ENCODE measurements at regions not wholly inside any gene's neighbourhood (a gene's known extent, or its start where the extent isn't known, plus 50 kb on each side); places are given as distances from the start of the nearest gene placed in this dataset.

DNA sequence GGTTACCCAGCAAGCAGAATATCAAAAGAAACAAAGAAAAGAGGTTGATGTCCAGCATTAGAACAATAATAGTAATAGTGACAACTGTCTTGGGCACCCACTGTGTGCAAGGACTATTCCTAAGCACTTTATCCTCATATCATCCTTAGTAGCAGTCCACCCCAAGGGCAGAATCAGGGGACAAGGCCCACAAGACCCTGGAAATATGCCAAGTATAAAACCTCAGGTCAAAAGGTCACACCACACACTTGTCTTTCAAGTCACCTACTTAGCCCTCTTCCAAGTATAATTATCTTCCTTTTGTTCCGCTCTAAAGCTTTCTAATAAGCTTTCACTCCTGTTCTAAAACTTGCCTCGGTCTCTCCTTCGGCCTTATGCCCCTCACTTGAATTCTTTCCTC lies 124.0 kb upstream of the STT3B start:
- Histone ChIP-seq H3K4me3 (no peak overlapping the region), H3K27me3 (no peaks in the 10 kb centered on the region), H3K4me2 (no peak overlapping the region), H3K79me2 (no peaks in the 10 kb centered on the region), H4K20me1 (ENCODE audit: insufficient read depth, poor library complexity, severe bottlenecking) (no peaks in the 10 kb centered on the region), H2AFZ (no peak overlapping the region), H3K4me1 (ENCODE audit: insufficient read depth) (no peaks in the 10 kb centered on the region), H3K36me3 (replicated peaks; ENCODE audit: insufficient read depth, low read depth) (no peaks in the 10 kb centered on the region), H3K27ac (no peak overlapping the region), H3K9me2 (replicated peaks; ENCODE audit: insufficient read depth) (no peaks in the 10 kb centered on the region), H3K9me3 (ENCODE audit: low read depth) (no peaks in the 10 kb centered on the region)
- TF ChIP-seq EZH2 (IDR thresholded peaks at IDR 0.05; ENCODE audit: borderline replicate concordance) (no peak), EZH2phosphoT487 (IDR thresholded peaks at IDR 0.05; ENCODE audit: low read depth, severe bottlenecking, unreplicated experiment) (no peak)
- TF ChIP-seq, protein P1, sequence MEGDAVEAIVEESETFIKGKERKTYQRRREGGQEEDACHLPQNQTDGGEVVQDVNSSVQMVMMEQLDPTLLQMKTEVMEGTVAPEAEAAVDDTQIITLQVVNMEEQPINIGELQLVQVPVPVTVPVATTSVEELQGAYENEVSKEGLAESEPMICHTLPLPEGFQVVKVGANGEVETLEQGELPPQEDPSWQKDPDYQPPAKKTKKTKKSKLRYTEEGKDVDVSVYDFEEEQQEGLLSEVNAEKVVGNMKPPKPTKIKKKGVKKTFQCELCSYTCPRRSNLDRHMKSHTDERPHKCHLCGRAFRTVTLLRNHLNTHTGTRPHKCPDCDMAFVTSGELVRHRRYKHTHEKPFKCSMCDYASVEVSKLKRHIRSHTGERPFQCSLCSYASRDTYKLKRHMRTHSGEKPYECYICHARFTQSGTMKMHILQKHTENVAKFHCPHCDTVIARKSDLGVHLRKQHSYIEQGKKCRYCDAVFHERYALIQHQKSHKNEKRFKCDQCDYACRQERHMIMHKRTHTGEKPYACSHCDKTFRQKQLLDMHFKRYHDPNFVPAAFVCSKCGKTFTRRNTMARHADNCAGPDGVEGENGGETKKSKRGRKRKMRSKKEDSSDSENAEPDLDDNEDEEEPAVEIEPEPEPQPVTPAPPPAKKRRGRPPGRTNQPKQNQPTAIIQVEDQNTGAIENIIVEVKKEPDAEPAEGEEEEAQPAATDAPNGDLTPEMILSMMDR (IDR thresholded peaks at IDR 0.05; ENCODE audit: poor library complexity) = no peak
- DNase-seq (ENCODE audit: low spot score) = no peak
- WGBS (ENCODE audit: low lambda C conversion rate, missing lambda C conversion rate) = 84% methylated on average over 3 of the region's 3 CpGs

DNA sequence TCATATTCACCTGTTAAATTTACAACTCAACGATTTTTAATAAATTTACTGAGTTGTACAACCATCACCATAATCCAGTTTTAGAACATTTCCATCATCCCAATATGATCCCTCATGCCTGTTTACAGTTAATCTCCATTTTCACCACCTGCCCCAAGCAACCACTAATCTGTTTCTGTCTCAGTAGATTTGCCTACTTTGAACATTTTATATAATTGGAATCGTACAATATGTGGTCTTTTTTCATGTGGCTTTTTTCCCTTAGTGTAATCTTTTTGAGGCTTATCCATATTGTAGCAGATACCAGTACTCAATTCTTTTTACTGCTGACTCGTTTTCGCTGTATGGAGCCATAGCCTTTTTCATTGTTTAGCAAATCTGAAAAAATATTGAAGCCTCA lies 123.3 kb upstream of the STT3B start:
- no peak for DNase-seq (ENCODE audit: low spot score)
- Histone ChIP-seq H3K4me1 (ENCODE audit: insufficient read depth) (no peaks in the 10 kb centered on the region), H3K9me3 (ENCODE audit: low read depth) (no peaks in the 10 kb centered on the region), H3K9me2 (replicated peaks; ENCODE audit: insufficient read depth) (no peaks in the 10 kb centered on the region), H3K36me3 (replicated peaks; ENCODE audit: insufficient read depth, low read depth) (no peaks in the 10 kb centered on the region), H2AFZ (no peak overlapping the region), H3K27me3 (no peaks in the 10 kb centered on the region), H3K27ac (no peak overlapping the region), H3K4me3 (no peak overlapping the region), H3K4me2 (no peak overlapping the region), H4K20me1 (ENCODE audit: insufficient read depth, poor library complexity, severe bottlenecking) (no peaks in the 10 kb centered on the region), H3K79me2 (no peaks in the 10 kb centered on the region)
- 93% methylated on average over 4 of the region's 4 CpGs for WGBS (ENCODE audit: low lambda C conversion rate, missing lambda C conversion rate)
- TF ChIP-seq, protein P1 (IDR thresholded peaks at IDR 0.05; ENCODE audit: poor library complexity) = no peak
- TF ChIP-seq EZH2phosphoT487 (IDR thresholded peaks at IDR 0.05; ENCODE audit: low read depth, severe bottlenecking, unreplicated experiment) (no peak), EZH2 (IDR thresholded peaks at IDR 0.05; ENCODE audit: borderline replicate concordance) (no peak)

DNA sequence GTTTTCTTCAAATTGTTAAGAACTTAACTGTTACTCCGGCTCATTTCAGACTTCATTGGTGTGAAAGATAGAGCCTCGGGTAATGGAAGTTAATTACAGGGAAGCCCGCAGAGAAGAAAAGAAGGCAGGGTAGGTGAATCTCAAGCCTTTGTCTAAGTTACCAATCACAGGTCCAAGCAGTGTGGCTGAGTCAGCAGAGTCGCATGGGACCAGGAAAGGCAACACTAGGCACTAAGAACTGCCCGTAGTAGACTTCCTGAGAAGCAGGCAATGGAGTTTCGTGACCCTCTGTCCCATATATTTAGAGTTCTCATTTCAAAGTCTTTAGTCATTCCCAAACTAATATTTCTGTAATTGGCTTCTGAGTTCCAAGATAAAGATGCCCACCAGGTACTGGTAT lies 122.9 kb upstream of the STT3B start:
- TF ChIP-seq EZH2 (IDR thresholded peaks at IDR 0.05; ENCODE audit: borderline replicate concordance) (no peak), EZH2phosphoT487 (IDR thresholded peaks at IDR 0.05; ENCODE audit: low read depth, severe bottlenecking, unreplicated experiment) (no peak)
- TF ChIP-seq, protein P1 (IDR thresholded peaks at IDR 0.05; ENCODE audit: poor library complexity) = no peak
- Histone ChIP-seq H2AFZ (no peak overlapping the region), H3K9me2 (replicated peaks; ENCODE audit: insufficient read depth) (no peaks in the 10 kb centered on the region)

DNA sequence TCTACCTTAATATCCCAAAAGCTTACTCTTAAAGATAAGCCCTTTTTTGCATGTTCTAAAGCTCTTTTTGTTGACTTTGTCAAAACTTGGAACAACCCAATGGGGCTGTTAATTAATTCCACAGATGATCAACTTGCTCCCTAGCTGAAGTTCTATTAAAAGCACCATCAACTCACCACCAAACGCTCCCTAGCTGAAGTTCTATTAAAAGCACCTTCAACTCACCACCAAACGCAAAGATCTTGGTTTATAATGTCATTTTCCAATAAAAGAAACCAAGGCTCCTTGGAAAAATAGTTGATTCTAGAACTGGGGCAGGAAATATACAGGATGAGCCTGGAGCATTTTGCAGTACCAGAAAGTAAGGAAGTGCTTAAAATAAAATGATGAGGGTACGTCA lies 122.3 kb upstream of the STT3B start:
- 95% methylated on average over 3 of the region's 3 CpGs for WGBS (ENCODE audit: low lambda C conversion rate, missing lambda C conversion rate)
- Histone ChIP-seq H3K4me2 (no peak overlapping the region), H4K20me1 (ENCODE audit: insufficient read depth, poor library complexity, severe bottlenecking) (no peaks in the 10 kb centered on the region), H3K4me3 (no peak overlapping the region), H2AFZ (no peak overlapping the region), H3K9me2 (replicated peaks; ENCODE audit: insufficient read depth) (no peaks in the 10 kb centered on the region), H3K36me3 (replicated peaks; ENCODE audit: insufficient read depth, low read depth) (no peaks in the 10 kb centered on the region), H3K4me1 (ENCODE audit: insufficient read depth) (no peaks in the 10 kb centered on the region), H3K27me3 (no peaks in the 10 kb centered on the region), H3K79me2 (no peaks in the 10 kb centered on the region), H3K9me3 (ENCODE audit: low read depth) (no peaks in the 10 kb centered on the region), H3K27ac (no peak overlapping the region)
- no peak for TF ChIP-seq EZH2 (IDR thresholded peaks at IDR 0.05; ENCODE audit: borderline replicate concordance)
- TF ChIP-seq EZH2phosphoT487 (IDR thresholded peaks at IDR 0.05; ENCODE audit: low read depth, severe bottlenecking, unreplicated experiment) = no peak
- TF ChIP-seq, protein P1 (IDR thresholded peaks at IDR 0.05; ENCODE audit: poor library complexity) = no peak
- no peak for DNase-seq (ENCODE audit: low spot score)

More for the DNA sequence above, 122.9 kb upstream of the STT3B start:
- no peaks in the 10 kb centered on the region for H3K79me2 ChIP-seq
- H3K4me2 ChIP-seq = no peak overlapping the region
- no peak for DNase-seq (ENCODE audit: low spot score)
- no peaks in the 10 kb centered on the region for H3K4me1 ChIP-seq (ENCODE audit: insufficient read depth)
- no peaks in the 10 kb centered on the region for H3K9me3 ChIP-seq (ENCODE audit: low read depth)
- no peak overlapping the region for H3K4me3 ChIP-seq
- WGBS (ENCODE audit: low lambda C conversion rate, missing lambda C conversion rate) = 83% methylated on average over 6 of the region's 6 CpGs
- H3K36me3 ChIP-seq (replicated peaks; ENCODE audit: insufficient read depth, low read depth) = no peaks in the 10 kb centered on the region
- no peaks in the 10 kb centered on the region for H4K20me1 ChIP-seq (ENCODE audit: insufficient read depth, poor library complexity, severe bottlenecking)
- no peak overlapping the region for H3K27ac ChIP-seq
- H3K27me3 ChIP-seq = no peaks in the 10 kb centered on the region
